Gastroesophageal sphincter (tissue), 4 donors: ENCODE measurements at regions not wholly inside any gene's neighbourhood (a gene's known extent, or its start where the extent isn't known, plus 50 kb on each side); places are given as distances from the start of the nearest gene placed in this dataset.

ENCODE experiments used
- ATAC-seq: fragments of 150-250 bp; one replicate; pipeline ENCODE4 v1.9.1; 2016; ENCODE audit warnings: mild to moderate bottlenecking, moderate library complexity
- H3K27ac ChIP-seq, 4 donors: fragments of 200-600 bp; sonication (generic) in 3 of 4; 1 replicate in 3 of 4; 2 replicates in 1 of 4; pipeline ENCODE4 v1.5.1; 2016 to 2019
- H3K27me3 ChIP-seq: fragments of 200-600 bp; sonication (generic); one replicate; pipeline ENCODE4 v1.5.1; 2019
- H3K36me3 ChIP-seq, 2 donors: fragments of 200-600 bp; sonication (generic); one replicate each; pipeline ENCODE4 v1.5.1; 2019; ENCODE audit warnings: control low read depth in 1 of 2
- H3K4me1 ChIP-seq, 3 donors: fragments of 200-600 bp; sonication (generic); 1 replicate in 2 of 3; 2 replicates in 1 of 3; pipeline ENCODE4 v1.5.1; 2016 to 2019; ENCODE audit warnings: control low read depth in 2 of 3
- H3K4me3 ChIP-seq, 2 donors: fragments of 200-600 bp; sonication (generic); one replicate each; pipeline ENCODE4 v1.5.1; 2019; ENCODE audit warnings: mild to moderate bottlenecking in 1 of 2, moderate library complexity in 1 of 2
- H3K9me3 ChIP-seq, 3 donors: fragments of 200-600 bp; sonication (generic); one replicate each; pipeline ENCODE4 v1.5.1; 2017 to 2019; ENCODE audit warnings: control low read depth in 2 of 3
- EP300 ChIP-seq: sonication (generic); formaldehyde crosslinking; IDR thresholded peaks from one replicate; pipeline ENCODE4 v1.6.1; 2017; ENCODE audit warnings: antibody characterized with exemption, mild to moderate bottlenecking
- POLR2A ChIP-seq, 2 donors: fragments of 450-650 bp; IDR thresholded peaks; one replicate each; pipeline ENCODE4 v1.6.1; 2017; ENCODE audit warnings: antibody characterized with exemption in 2 of 2, mild to moderate bottlenecking in 2 of 2, moderate library complexity in 1 of 2
- POLR2AphosphoS5 ChIP-seq: sonication (generic); formaldehyde crosslinking; IDR thresholded peaks from one replicate; pipeline ENCODE4 v1.6.1; 2017; ENCODE audit warnings: antibody characterized with exemption
- WGBS, 2 donors: methylation state at CpG; one replicate each; pipeline ENCODE4 v1.1.5; 2018; ENCODE audit warnings: low coverage in 1 of 2; 5-methylcytosine and 5-hydroxymethylcytosine counted together
- TF ChIP-seq, protein P1 (sequence below), 4 experiments: fragments of 200-600 bp in 2 of 4; fragments of 450-650 bp in 2 of 4; sonication (generic) in 1 of 4; IDR thresholded peaks; one replicate each; pipeline ENCODE4 v1.5.1; 2017 to 2019; ENCODE audit warnings: antibody characterized with exemption in 4 of 4, mild to moderate bottlenecking in 2 of 4, moderate library complexity in 2 of 4

- H3K4me1 ChIP-seq = no peaks in the 10 kb centered on the region
- WGBS, 2 donors = 55 to 70% methylated on average over 5 to 12 of the region's 12 CpGs
- no peak for ATAC-seq
Measured at GRCh38 chrX:518319-518718, 112.3 kb upstream of the SHOX start.

DNA sequence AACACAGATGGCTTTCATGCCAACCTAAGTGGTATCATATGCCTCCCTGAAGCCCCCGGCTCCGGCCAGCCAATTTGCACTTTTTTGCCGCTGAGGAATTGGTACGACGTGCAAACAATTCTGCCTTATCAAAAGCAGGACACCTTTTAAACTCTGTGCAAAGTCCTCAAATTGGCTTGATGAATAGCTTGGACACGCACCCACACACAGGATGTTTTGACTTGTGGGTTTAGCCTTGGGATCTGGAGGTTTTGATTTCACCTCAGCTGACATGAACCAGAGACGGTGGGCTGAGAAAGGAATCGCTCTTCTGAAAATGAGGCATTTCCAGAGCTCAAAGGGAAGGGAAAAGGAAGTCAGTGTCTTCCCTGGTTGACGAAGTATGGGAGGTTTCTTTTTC, 110.8 kb upstream of the SHOX start:
- H3K27me3 ChIP-seq = peaks cover 25% of the 10 kb centered on the region
- ATAC-seq = no peak
- WGBS, 2 donors = 22 to 38% methylated on average over 5 to 8 of the region's 9 CpGs
- H3K4me1 ChIP-seq = no peaks in the 10 kb centered on the region
- H3K36me3 ChIP-seq = no peaks in the 10 kb centered on the region
- peaks cover 0 to 21% (median 0%) of the 10 kb centered on the region in 3 donors for H3K9me3 ChIP-seq
- no peak overlapping the region for H3K27ac ChIP-seq
- H3K4me3 ChIP-seq = no peak overlapping the region
- TF ChIP-seq EP300 = no peak
- TF ChIP-seq POLR2AphosphoS5 = no peak
- TF ChIP-seq, protein P1, sequence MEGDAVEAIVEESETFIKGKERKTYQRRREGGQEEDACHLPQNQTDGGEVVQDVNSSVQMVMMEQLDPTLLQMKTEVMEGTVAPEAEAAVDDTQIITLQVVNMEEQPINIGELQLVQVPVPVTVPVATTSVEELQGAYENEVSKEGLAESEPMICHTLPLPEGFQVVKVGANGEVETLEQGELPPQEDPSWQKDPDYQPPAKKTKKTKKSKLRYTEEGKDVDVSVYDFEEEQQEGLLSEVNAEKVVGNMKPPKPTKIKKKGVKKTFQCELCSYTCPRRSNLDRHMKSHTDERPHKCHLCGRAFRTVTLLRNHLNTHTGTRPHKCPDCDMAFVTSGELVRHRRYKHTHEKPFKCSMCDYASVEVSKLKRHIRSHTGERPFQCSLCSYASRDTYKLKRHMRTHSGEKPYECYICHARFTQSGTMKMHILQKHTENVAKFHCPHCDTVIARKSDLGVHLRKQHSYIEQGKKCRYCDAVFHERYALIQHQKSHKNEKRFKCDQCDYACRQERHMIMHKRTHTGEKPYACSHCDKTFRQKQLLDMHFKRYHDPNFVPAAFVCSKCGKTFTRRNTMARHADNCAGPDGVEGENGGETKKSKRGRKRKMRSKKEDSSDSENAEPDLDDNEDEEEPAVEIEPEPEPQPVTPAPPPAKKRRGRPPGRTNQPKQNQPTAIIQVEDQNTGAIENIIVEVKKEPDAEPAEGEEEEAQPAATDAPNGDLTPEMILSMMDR (IDR thresholded peaks at IDR 0.05) = no peak
- no peak for TF ChIP-seq POLR2A (IDR thresholded peaks at IDR 0.05)

More at GRCh38 chrX:518319-518718, 112.3 kb upstream of the SHOX start:
- TF ChIP-seq POLR2A (IDR thresholded peaks at IDR 0.05) = no peak
- TF ChIP-seq, protein P1 (IDR thresholded peaks at IDR 0.05) = no peak
- TF ChIP-seq EP300 = no peak
- TF ChIP-seq POLR2AphosphoS5 = no peak
- H3K27me3 ChIP-seq = peaks cover 25% of the 10 kb centered on the region
- H3K9me3 ChIP-seq = peaks cover 0 to 21% (median 0%) of the 10 kb centered on the region in 3 donors
- no peak overlapping the region for H3K4me3 ChIP-seq
- H3K36me3 ChIP-seq = no peaks in the 10 kb centered on the region
- no peak overlapping the region for H3K27ac ChIP-seq

DNA sequence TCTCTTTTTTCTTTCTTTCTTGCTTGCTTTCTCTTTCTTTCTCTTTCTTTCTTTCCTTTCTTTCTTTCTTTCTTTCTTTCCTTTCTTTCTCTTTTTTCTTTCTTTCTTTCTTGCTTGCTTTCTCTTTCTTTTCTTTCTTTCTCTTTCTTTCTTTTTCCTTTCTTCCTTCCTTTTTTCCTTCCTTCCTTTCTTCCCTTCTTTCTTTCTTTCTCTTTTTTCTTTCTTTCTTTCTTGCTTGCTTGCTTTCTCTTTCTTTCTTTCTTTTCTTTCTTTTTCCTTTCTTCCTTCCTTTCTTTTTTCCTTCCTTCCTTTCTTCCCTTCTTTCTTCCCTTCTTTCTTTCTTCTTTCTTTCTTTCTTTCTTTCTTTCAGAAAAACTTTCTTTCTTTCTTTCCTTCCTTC, 108.1 kb upstream of the SHOX start:
- Histone ChIP-seq H3K4me1 (no peaks in the 10 kb centered on the region), H3K36me3 (no peaks in the 10 kb centered on the region), H3K9me3 (peaks cover 0 to 26% (median 0%) of the 10 kb centered on the region in 3 donors), H3K27ac (no peak overlapping the region), H3K4me3 (no peak overlapping the region), H3K27me3 (peaks cover 24% of the 10 kb centered on the region)
- TF ChIP-seq POLR2AphosphoS5 = no peak
- TF ChIP-seq POLR2A (IDR thresholded peaks at IDR 0.05) = no peak
- TF ChIP-seq EP300 = no peak
- TF ChIP-seq, protein P1 (IDR thresholded peaks at IDR 0.05) = no peak
- no peak for ATAC-seq

GRCh38 chrX:525134-525533, 105.5 kb upstream of the SHOX start:
- no peak for ATAC-seq
- TF ChIP-seq, protein P1 (IDR thresholded peaks at IDR 0.05) = no peak
- TF ChIP-seq EP300 (no peak), POLR2A (IDR thresholded peaks at IDR 0.05) (no peak), POLR2AphosphoS5 (no peak)
- H3K36me3 ChIP-seq = no peaks in the 10 kb centered on the region
- no peak overlapping the region for H3K4me3 ChIP-seq
- no peaks in the 10 kb centered on the region for H3K4me1 ChIP-seq
- peaks cover 12% of the 10 kb centered on the region for H3K27me3 ChIP-seq
- peaks cover 0 to 20% (median 0%) of the 10 kb centered on the region in 3 donors for H3K9me3 ChIP-seq
- 81 to 88% methylated on average over 6 to 8 of the region's 8 CpGs for WGBS, 2 donors
- H3K27ac ChIP-seq = no peak overlapping the region

DNA sequence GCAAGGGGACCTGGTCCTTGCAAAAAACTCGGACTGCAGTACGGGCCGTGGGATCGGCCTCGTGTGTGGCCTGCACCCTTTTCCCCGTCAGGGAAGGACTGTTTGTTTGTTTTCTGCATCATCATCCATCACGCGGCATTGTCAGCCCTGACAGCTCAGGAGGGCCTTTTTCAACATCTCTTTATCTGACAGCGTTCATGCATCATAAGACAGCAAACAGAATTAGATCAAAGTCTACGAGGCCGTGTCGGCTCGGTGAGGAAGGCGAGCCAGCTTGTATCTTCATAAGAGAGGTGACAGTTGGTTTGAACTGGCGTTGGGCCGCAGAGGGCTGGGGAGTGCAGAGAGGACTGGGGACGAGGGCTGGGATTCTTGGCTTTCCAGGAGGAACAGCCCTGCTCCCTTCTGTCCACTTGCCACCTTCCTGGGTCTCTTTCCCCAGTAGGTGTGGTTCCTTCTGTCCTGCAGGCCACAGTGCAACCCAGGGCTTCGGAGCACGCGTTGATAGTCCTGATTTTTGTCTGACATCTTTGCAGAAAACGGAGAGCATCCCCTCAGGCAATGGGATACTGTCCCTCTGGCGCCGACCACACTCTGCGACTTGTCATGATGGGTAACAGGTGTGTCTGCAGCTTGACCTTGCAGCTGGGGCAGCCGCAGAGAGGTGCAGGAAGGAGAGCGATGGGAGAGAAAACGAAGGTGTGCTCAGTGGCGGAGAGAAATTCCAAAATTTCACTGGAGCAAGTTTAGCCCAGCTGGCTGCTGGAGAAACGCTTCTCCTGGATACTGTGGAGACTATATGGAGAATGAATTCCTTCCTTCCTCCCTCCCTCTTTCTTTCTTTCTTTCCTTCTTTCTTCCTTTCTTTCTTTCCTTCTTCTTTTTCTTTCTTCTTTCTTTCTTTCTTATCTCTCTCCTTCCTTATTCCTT, 104.0 kb upstream of the SHOX start:
- H3K4me1 ChIP-seq = no peaks in the 10 kb centered on the region
- TF ChIP-seq POLR2A (IDR thresholded peaks at IDR 0.05) (no peak), POLR2AphosphoS5 (no peak), EP300 (no peak)
- TF ChIP-seq, protein P1 (IDR thresholded peaks at IDR 0.05) = no peak
- no peak for ATAC-seq
- no peak overlapping the region for H3K4me3 ChIP-seq
- H3K27ac ChIP-seq = no peak overlapping the region
- WGBS, 2 donors = 22 to 33% methylated on average over 2 to 17 of the region's 29 CpGs
- H3K27me3 ChIP-seq = peaks cover 12% of the 10 kb centered on the region
- H3K9me3 ChIP-seq = peaks cover 0 to 8% (median 0%) of the 10 kb centered on the region in 3 donors
- no peaks in the 10 kb centered on the region for H3K36me3 ChIP-seq
